Uterus (tissue), 2 donors: ENCODE measurements at regions not wholly inside any gene's neighbourhood (a gene's known extent, or its start where the extent isn't known, plus 50 kb on each side); places are given as distances from the start of the nearest gene placed in this dataset.

ENCODE experiments used
- CTCF ChIP-seq, 4 experiments: fragments of 200-600 bp in 2 of 4; fragments of 450-650 bp in 2 of 4; sonication (generic) in 2 of 4; IDR thresholded peaks; one replicate each; pipeline ENCODE4 v1.5.1; 2016 to 2019; ENCODE audit warnings: antibody characterized with exemption in 4 of 4, mild to moderate bottlenecking in 2 of 4, moderate library complexity in 1 of 4
- POLR2A ChIP-seq, 2 donors: fragments of 450-650 bp; IDR thresholded peaks; one replicate each; pipeline ENCODE4 v1.6.1; 2016; ENCODE audit warnings: antibody characterized with exemption in 2 of 2, mild to moderate bottlenecking in 1 of 2, moderate library complexity in 1 of 2

- no peak for TF ChIP-seq POLR2A (IDR thresholded peaks at IDR 0.05)
- TF ChIP-seq CTCF (IDR thresholded peaks at IDR 0.05) = no peak
Measured at GRCh38 chr4:127446427-127446885, 186.3 kb upstream of the INTU start.
